AG10803 (cell line): ENCODE measurements at regions not wholly inside any gene's neighbourhood (a gene's known extent, or its start where the extent isn't known, plus 50 kb on each side); places are given as distances from the start of the nearest gene placed in this dataset.

Source experiments
- DNase-seq: peaks from one replicate; pipeline ENCODE4 v3.0.0; 2010; ENCODE audit warnings: low read depth
- H3K4me3 ChIP-seq: 2 replicates; pipeline ENCODE4 v1.5.1; 2011; ENCODE audit warnings: mild to moderate bottlenecking, low read length, control low read depth
- CTCF ChIP-seq: conservative IDR thresholded peaks from 2 replicates; pipeline ENCODE4 v1.5.1; 2011; ENCODE audit warnings: mild to moderate bottlenecking, low read length, control low read depth, inconsistent platforms

DNA sequence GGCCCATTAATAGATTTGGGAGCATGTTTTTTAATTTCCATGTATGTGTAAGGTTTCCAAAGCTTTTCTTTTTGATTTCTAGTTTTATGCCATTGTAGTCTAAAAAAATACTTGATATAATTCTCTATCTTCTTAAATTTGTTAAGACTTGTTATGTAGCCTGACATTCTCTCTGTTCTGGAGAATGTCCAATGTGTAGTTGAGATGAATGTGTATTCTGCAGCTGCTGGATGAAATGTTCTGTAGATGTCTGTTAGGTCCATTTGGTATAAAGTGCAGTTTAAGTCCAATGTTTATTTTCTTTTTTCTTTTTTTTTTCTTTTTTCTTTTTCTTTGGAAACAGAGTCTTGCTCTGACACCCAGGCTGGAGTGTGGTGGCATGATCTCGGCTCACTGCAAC lies 378.5 kb upstream of the MAD2L1 start:
- TF ChIP-seq CTCF, result no peak
- no peak for DNase-seq
- no peak overlapping the region for H3K4me3 ChIP-seq

DNA sequence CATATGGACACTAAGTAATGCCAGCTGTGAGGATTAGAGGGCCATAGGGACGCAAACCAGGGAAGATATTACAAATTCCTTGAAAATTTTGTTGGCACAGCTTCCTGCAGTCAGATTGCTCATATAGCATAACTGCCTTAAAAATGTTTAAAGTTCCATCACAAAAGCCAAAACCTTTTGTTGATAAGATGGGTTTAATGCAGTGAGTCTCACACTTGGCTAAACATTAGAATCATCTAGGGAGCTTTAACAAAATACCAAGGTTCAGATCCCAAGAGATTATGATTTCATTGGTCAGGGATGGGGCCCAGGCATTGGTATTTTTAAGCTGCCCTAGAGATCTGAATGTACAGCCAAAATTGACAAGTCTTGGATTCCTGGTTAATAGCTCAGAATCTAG lies 376.5 kb upstream of the MAD2L1 start:
- no peak for TF ChIP-seq CTCF
- DNase-seq, result peak; percentile 44
- no peak overlapping the region for H3K4me3 ChIP-seq

DNA sequence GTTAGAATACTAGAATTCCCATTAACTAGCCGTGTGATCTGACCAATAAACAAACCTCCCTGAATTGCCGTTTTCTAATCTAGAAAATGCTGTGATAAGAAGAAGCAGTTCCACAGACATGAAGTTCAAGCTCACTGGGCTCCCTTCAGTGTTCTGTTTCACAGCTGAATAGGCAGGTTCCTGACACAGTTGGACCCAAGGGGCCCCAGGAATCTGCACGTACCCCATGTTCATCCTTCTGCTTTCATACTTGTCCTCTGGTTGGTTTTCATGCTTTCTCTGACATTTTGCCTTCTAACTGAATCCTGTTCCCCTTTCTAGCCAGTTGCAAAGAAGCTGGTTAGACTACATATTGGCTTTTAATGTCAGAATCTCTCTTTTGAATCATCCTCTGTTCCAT lies 374.1 kb upstream of the MAD2L1 start:
- no peak overlapping the region for H3K4me3 ChIP-seq
- TF ChIP-seq CTCF, result no peak
- no peak for DNase-seq

- no peak for DNase-seq
- H3K4me3 ChIP-seq, result no peak overlapping the region
- TF ChIP-seq CTCF, result no peak
Observed at GRCh38 chr4:120435179-120435578, 368.5 kb upstream of the MAD2L1 start.

- DNase-seq, result no peak
- no peak for TF ChIP-seq CTCF
- no peak overlapping the region for H3K4me3 ChIP-seq
Observed at GRCh38 chr4:120434756-120435155, 368.1 kb upstream of the MAD2L1 start.

- no peak for TF ChIP-seq CTCF
- no peak for DNase-seq
Observed at GRCh38 chr4:120432301-120432860, 365.7 kb upstream of the MAD2L1 start.

GRCh38 chr4:120431180-120431579 lies 364.5 kb upstream of the MAD2L1 start:
- H3K4me3 ChIP-seq, result no peak overlapping the region
- TF ChIP-seq CTCF, result no peak
- no peak for DNase-seq

More at GRCh38 chr4:120432301-120432860, 365.7 kb upstream of the MAD2L1 start:
- no peak overlapping the region for H3K4me3 ChIP-seq
